ENCODE measurements at regions not wholly inside any gene's neighbourhood (a gene's known extent, or its start where the extent isn't known, plus 50 kb on each side); places are given as distances from the start of the nearest gene placed in this dataset.

- TF ChIP-seq CTCF (IDR thresholded peaks at IDR 0.05), result no peak
- TF ChIP-seq POLR2A (IDR thresholded peaks at IDR 0.05), result no peak
Measured at GRCh38 chr3:31198890-31199289, 304.4 kb upstream of the GADL1 start.

Measured in Peyer's patch (tissue), 4 donors.